ENCODE measurements at regions not wholly inside any gene's neighbourhood (a gene's known extent, or its start where the extent isn't known, plus 50 kb on each side); places are given as distances from the start of the nearest gene placed in this dataset.

DNA sequence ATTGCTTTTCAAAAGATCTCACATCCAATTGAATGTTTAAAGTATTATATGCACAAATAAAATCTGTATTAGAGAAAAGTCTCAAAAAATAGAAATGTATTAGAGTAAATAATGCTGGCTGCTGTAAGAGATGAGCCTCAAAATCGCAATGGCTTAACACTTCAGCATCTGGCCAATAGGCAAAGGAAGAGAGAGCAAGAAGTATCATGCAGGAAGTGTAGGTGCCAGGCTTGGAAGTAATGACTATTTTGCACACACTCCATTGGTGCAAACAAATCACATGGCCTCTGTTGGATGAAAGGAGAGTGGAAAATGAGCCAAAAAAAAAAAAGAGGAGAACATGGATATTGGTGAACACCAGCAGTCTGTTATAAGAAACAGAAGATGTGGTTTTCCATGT, 193.0 kb upstream of the E2F8 start:
- no peak for ATAC-seq
- TF ChIP-seq TCF4 (CRISPR knock-in tag; IDR thresholded peaks at IDR 0.05; ENCODE audit: borderline replicate concordance), result no peak
- no peak for TF ChIP-seq ZFP3 (CRISPR knock-in tag; IDR thresholded peaks at IDR 0.05)
- TF ChIP-seq ESRRG (CRISPR knock-in tag; IDR thresholded peaks at IDR 0.05), result no peak
- TF ChIP-seq, protein P1, sequence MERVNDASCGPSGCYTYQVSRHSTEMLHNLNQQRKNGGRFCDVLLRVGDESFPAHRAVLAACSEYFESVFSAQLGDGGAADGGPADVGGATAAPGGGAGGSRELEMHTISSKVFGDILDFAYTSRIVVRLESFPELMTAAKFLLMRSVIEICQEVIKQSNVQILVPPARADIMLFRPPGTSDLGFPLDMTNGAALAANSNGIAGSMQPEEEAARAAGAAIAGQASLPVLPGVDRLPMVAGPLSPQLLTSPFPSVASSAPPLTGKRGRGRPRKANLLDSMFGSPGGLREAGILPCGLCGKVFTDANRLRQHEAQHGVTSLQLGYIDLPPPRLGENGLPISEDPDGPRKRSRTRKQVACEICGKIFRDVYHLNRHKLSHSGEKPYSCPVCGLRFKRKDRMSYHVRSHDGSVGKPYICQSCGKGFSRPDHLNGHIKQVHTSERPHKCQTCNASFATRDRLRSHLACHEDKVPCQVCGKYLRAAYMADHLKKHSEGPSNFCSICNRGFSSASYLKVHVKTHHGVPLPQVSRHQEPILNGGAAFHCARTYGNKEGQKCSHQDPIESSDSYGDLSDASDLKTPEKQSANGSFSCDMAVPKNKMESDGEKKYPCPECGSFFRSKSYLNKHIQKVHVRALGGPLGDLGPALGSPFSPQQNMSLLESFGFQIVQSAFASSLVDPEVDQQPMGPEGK (CRISPR knock-in tag; IDR thresholded peaks at IDR 0.05; ENCODE audit: borderline replicate concordance), result no peak
- no peak for TF ChIP-seq TSHZ2 (CRISPR knock-in tag; IDR thresholded peaks at IDR 0.05)

- no peak for ATAC-seq
- TF ChIP-seq, protein P2, sequence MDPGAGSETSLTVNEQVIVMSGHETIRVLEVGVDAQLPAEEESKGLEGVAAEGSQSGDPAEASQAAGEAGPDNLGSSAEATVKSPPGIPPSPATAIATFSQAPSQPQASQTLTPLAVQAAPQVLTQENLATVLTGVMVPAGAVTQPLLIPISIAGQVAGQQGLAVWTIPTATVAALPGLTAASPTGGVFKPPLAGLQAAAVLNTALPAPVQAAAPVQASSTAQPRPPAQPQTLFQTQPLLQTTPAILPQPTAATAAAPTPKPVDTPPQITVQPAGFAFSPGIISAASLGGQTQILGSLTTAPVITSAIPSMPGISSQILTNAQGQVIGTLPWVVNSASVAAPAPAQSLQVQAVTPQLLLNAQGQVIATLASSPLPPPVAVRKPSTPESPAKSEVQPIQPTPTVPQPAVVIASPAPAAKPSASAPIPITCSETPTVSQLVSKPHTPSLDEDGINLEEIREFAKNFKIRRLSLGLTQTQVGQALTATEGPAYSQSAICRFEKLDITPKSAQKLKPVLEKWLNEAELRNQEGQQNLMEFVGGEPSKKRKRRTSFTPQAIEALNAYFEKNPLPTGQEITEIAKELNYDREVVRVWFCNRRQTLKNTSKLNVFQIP (CRISPR knock-in tag; IDR thresholded peaks at IDR 0.05; ENCODE audit: borderline replicate concordance, low read depth), result no peak
- TF ChIP-seq TOX (CRISPR knock-in tag; IDR thresholded peaks at IDR 0.05; ENCODE audit: borderline replicate concordance) (no peak), GLIS3 (CRISPR knock-in tag; IDR thresholded peaks at IDR 0.05) (no peak), CSDC2 (CRISPR knock-in tag; IDR thresholded peaks at IDR 0.05) (no peak), ZFP30 (CRISPR knock-in tag; IDR thresholded peaks at IDR 0.05) (no peak), CREB5 (CRISPR knock-in tag; IDR thresholded peaks at IDR 0.05; ENCODE audit: low read depth) (no peak), ZNF565 (CRISPR knock-in tag; conservative IDR thresholded peaks at IDR 0.05; ENCODE audit: low read depth) (no peak), BACH2 (CRISPR knock-in tag; IDR thresholded peaks at IDR 0.05; ENCODE audit: borderline replicate concordance) (no peak), TCF4 (CRISPR knock-in tag; IDR thresholded peaks at IDR 0.05; ENCODE audit: borderline replicate concordance) (no peak), ISL1 (CRISPR knock-in tag; IDR thresholded peaks at IDR 0.05) (no peak), RARB (CRISPR knock-in tag; IDR thresholded peaks at IDR 0.05) (no peak), ZC3H10 (CRISPR knock-in tag; IDR thresholded peaks at IDR 0.05) (no peak), ZNF70 (CRISPR knock-in tag; IDR thresholded peaks at IDR 0.05) (no peak)
Observed at GRCh38 chr11:19433367-19433766, 192.6 kb upstream of the E2F8 start.

DNA sequence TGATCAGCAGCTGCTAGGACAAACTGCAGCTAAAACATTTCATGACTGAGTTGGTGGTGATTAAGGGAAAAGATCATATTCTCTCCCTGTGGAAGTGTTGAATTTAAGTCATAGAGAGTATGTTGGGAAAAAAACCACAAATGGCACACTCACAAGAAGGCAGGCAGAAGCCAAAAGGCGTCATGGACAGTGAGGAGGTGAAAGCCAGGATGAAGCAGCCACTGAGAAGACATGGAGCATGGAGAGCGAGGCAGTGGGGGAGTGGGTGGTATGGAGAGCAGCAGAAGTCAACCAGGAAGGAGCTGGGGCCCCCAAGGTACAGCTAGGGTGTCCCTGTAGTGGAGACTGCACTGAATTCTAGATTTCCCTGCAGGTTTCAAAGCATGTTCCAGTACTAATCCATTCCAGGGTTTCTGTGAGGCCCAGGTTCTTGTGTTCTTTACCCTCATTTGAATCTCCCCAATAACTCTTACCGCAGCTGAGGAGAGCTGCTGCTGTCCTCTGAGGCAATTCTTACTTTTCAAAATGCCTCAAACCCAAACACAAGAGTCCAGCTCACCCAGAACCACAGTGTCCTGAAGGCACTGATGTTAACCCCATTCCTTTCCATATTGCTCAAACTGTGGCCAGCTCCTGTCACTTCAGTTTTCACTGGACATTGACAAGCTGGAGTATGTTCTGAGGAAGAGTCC, 191.8 kb upstream of the E2F8 start:
- no peak for TF ChIP-seq ZNF565 (CRISPR knock-in tag; conservative IDR thresholded peaks at IDR 0.05; ENCODE audit: low read depth)
- TF ChIP-seq CREB5 (CRISPR knock-in tag; IDR thresholded peaks at IDR 0.05; ENCODE audit: low read depth), result no peak
- TF ChIP-seq, protein P2 (CRISPR knock-in tag; IDR thresholded peaks at IDR 0.05; ENCODE audit: borderline replicate concordance, low read depth), result no peak
- TF ChIP-seq ZNF70 (CRISPR knock-in tag; IDR thresholded peaks at IDR 0.05), result no peak
- TF ChIP-seq ZNF8 (CRISPR knock-in tag; IDR thresholded peaks at IDR 0.05), result no peak
- TF ChIP-seq OSR1 (CRISPR knock-in tag; IDR thresholded peaks at IDR 0.05), result no peak
- no peak for TF ChIP-seq PPARA (CRISPR knock-in tag; IDR thresholded peaks at IDR 0.05; ENCODE audit: borderline replicate concordance)
- TF ChIP-seq TOX (CRISPR knock-in tag; IDR thresholded peaks at IDR 0.05; ENCODE audit: borderline replicate concordance), result no peak
- TF ChIP-seq, protein P1 (CRISPR knock-in tag; IDR thresholded peaks at IDR 0.05; ENCODE audit: borderline replicate concordance), result no peak
- no peak for TF ChIP-seq BACH2 (CRISPR knock-in tag; IDR thresholded peaks at IDR 0.05; ENCODE audit: borderline replicate concordance)
- no peak for ATAC-seq
